SK-N-SH (cell line): ENCODE measurements at regions not wholly inside any gene's neighbourhood (a gene's known extent, or its start where the extent isn't known, plus 50 kb on each side); places are given as distances from the start of the nearest gene placed in this dataset.
"Not testable (repeated sequence)": the region's sequence is repeated elsewhere in the genome, so short reads cannot be mapped to it uniquely, and the experiment has no call there.

Experiments used
- EP300 ChIP-seq, 2 experiments: IDR thresholded peaks; 2 replicates each; pipeline versions ENCODE4 v1.4.0 to v1.6.1; 2012; ENCODE audit warnings: borderline replicate concordance in 1 of 2, low read depth in 1 of 2, low read length in 1 of 2
- EZH2phosphoT487 ChIP-seq: fragments of 200-600 bp; sonication (generic); IDR thresholded peaks from 2 replicates; pipeline ENCODE4 v1.6.1; 2017; ENCODE audit warnings: low read depth, mixed run types, mild to moderate bottlenecking, antibody characterized with exemption, moderate library complexity, borderline replicate concordance
- GABPA ChIP-seq: IDR thresholded peaks from 2 replicates; pipeline ENCODE4 v1.4.0; 2012; ENCODE audit warnings: low read depth, mild to moderate bottlenecking
- MAX ChIP-seq: IDR thresholded peaks from 2 replicates; pipeline ENCODE4 v1.4.0; 2012; ENCODE audit warnings: low read depth
- PBX3 ChIP-seq: IDR thresholded peaks from 2 replicates; pipeline ENCODE4; 2012
- POLR2AphosphoS5 ChIP-seq: IDR thresholded peaks from 2 replicates; pipeline ENCODE4 v1.6.1; 2012; ENCODE audit warnings: low read depth, low read length
- RAD21 ChIP-seq: IDR thresholded peaks from 2 replicates; pipeline ENCODE4 v1.6.1; 2012; ENCODE audit warnings: mild to moderate bottlenecking, low read length
- TAF1 ChIP-seq: IDR thresholded peaks from 2 replicates; pipeline ENCODE4 v1.6.1; 2012; ENCODE audit warnings: low read depth, mild to moderate bottlenecking, low read length, moderate library complexity, borderline replicate concordance
- TCF12 ChIP-seq: IDR thresholded peaks from 2 replicates; pipeline ENCODE4 v1.4.0; 2012
- TEAD4 ChIP-seq: IDR thresholded peaks from 2 replicates; pipeline ENCODE4 v1.4.0; 2012; ENCODE audit warnings: mild to moderate bottlenecking, borderline replicate concordance; ENCODE audit not compliant: insufficient read depth
- YY1 ChIP-seq: IDR thresholded peaks from 2 replicates; pipeline ENCODE4 v1.4.0; 2012; ENCODE audit warnings: low read depth, mild to moderate bottlenecking
- ZBTB33 ChIP-seq: IDR thresholded peaks from 2 replicates; pipeline ENCODE4 v1.4.0; 2012; ENCODE audit warnings: low read depth, borderline replicate concordance
- TF ChIP-seq, protein P1 (sequence below): fragments of 200-600 bp; sonication (generic); IDR thresholded peaks from 2 replicates; pipeline ENCODE4 v1.6.1; 2017; ENCODE audit warnings: antibody characterized with exemption, mild to moderate bottlenecking, moderate library complexity

GRCh38 chr12:90663949-90664348 lies 291.0 kb downstream of the CCER1 start:
- TF ChIP-seq, protein P1, sequence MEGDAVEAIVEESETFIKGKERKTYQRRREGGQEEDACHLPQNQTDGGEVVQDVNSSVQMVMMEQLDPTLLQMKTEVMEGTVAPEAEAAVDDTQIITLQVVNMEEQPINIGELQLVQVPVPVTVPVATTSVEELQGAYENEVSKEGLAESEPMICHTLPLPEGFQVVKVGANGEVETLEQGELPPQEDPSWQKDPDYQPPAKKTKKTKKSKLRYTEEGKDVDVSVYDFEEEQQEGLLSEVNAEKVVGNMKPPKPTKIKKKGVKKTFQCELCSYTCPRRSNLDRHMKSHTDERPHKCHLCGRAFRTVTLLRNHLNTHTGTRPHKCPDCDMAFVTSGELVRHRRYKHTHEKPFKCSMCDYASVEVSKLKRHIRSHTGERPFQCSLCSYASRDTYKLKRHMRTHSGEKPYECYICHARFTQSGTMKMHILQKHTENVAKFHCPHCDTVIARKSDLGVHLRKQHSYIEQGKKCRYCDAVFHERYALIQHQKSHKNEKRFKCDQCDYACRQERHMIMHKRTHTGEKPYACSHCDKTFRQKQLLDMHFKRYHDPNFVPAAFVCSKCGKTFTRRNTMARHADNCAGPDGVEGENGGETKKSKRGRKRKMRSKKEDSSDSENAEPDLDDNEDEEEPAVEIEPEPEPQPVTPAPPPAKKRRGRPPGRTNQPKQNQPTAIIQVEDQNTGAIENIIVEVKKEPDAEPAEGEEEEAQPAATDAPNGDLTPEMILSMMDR: not testable (repeated sequence)
- not testable (repeated sequence) for TF ChIP-seq EP300 (IDR thresholded peaks at IDR 0.05; ENCODE audit: borderline replicate concordance in 1 of 2, low read depth in 1 of 2, low read length in 1 of 2); POLR2AphosphoS5; EZH2phosphoT487; TAF1; MAX; PBX3; RAD21; TCF12; GABPA; YY1; TEAD4; ZBTB33
